HCT116 (cell line): ENCODE measurements at regions not wholly inside any gene's neighbourhood (a gene's known extent, or its start where the extent isn't known, plus 50 kb on each side); places are given as distances from the start of the nearest gene placed in this dataset.

ENCODE experiments used
- EZH2 ChIP-seq: fragments of 200-600 bp; sonication (generic); IDR thresholded peaks from 2 replicates; pipeline ENCODE4 v1.6.1; 2017; ENCODE audit warnings: antibody characterized with exemption, mixed run types
- EZH2phosphoT487 ChIP-seq: fragments of 200-600 bp; IDR thresholded peaks from 2 replicates; pipeline ENCODE4 v1.6.1; 2018; ENCODE audit warnings: antibody characterized with exemption, borderline replicate concordance
- JUND ChIP-seq: IDR thresholded peaks from 2 replicates; pipeline ENCODE4 v1.6.1; 2012
- MAX ChIP-seq: IDR thresholded peaks from 2 replicates; pipeline ENCODE4 v1.6.1; 2012
- POLR2A ChIP-seq: IDR thresholded peaks from 2 replicates; pipeline ENCODE4 v1.7.0; 2011; ENCODE audit warnings: borderline replicate concordance; ENCODE audit not compliant: insufficient read depth, insufficient read length; ENCODE audit errors: extremely low read depth
- POLR2AphosphoS5 ChIP-seq: IDR thresholded peaks from 2 replicates; pipeline ENCODE4 v1.6.1; 2011; ENCODE audit warnings: mild to moderate bottlenecking, low read depth, low read length, moderate library complexity
- RAD21 ChIP-seq: IDR thresholded peaks from 2 replicates; pipeline ENCODE4 v1.6.1; 2012; ENCODE audit warnings: low read depth, mild to moderate bottlenecking
- ZBTB33 ChIP-seq: IDR thresholded peaks from 2 replicates; pipeline ENCODE4 v1.6.1; 2011; ENCODE audit warnings: mild to moderate bottlenecking, low read length, moderate library complexity; ENCODE audit not compliant: insufficient replicate concordance; ENCODE audit errors: extremely low read depth
- TF ChIP-seq, protein P1 (sequence below), 3 experiments: fragments of 200-600 bp in 1 of 3; sonication (generic) in 1 of 3; IDR thresholded peaks in 2 of 3; conservative IDR thresholded peaks in 1 of 3; 2 replicates each; pipeline ENCODE4 v1.5.1; 2012 to 2017; ENCODE audit warnings: low read depth in 2 of 3, low read length in 2 of 3, antibody characterized with exemption in 1 of 3, borderline replicate concordance in 1 of 3, control low read depth in 1 of 3, mild to moderate bottlenecking in 1 of 3, mixed read lengths in 1 of 3, mixed run types in 1 of 3, moderate library complexity in 1 of 3; ENCODE audit not compliant: insufficient read depth in 1 of 3

GRCh38 chr10:130555411-130555750, 419.2 kb downstream of the GLRX3 start:
- TF ChIP-seq RAD21 (no peak), POLR2A (no peak), MAX (no peak), POLR2AphosphoS5 (no peak), EZH2phosphoT487 (no peak), JUND (no peak), ZBTB33 (no peak), EZH2 (no peak)
- TF ChIP-seq, protein P1, sequence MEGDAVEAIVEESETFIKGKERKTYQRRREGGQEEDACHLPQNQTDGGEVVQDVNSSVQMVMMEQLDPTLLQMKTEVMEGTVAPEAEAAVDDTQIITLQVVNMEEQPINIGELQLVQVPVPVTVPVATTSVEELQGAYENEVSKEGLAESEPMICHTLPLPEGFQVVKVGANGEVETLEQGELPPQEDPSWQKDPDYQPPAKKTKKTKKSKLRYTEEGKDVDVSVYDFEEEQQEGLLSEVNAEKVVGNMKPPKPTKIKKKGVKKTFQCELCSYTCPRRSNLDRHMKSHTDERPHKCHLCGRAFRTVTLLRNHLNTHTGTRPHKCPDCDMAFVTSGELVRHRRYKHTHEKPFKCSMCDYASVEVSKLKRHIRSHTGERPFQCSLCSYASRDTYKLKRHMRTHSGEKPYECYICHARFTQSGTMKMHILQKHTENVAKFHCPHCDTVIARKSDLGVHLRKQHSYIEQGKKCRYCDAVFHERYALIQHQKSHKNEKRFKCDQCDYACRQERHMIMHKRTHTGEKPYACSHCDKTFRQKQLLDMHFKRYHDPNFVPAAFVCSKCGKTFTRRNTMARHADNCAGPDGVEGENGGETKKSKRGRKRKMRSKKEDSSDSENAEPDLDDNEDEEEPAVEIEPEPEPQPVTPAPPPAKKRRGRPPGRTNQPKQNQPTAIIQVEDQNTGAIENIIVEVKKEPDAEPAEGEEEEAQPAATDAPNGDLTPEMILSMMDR (IDR thresholded peaks at IDR 0.05 in 2 of 3, conservative IDR thresholded peaks at IDR 0.05 in 1 of 3; ENCODE audit: borderline replicate concordance in 1 of 3, insufficient read depth in 1 of 3, low read depth in 2 of 3, low read length in 2 of 3): no peak
